ENCODE measurements at regions not wholly inside any gene's neighbourhood (a gene's known extent, or its start where the extent isn't known, plus 50 kb on each side); places are given as distances from the start of the nearest gene placed in this dataset.

DNA sequence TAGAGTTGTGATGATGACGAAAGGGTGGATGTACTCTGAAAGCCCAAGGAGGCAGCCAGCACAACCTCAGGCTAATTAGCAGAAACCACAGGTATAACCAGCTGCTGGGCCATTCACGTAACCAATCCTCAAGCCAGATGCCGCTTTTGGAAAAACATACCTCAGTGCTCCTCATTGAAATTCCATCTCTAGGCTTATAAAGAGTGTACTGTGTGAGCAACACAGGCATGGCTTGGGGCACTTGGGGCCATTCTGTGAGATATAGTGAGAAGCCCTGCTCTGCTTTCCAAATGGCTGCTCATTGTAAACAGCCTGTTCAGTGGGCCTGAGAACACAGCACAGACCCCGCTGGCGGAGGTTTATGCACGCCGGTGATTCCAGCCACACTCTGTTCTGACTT, 182.1 kb upstream of the HHIP start:
- no peak for DNase-seq (ENCODE audit: low spot score)

DNA sequence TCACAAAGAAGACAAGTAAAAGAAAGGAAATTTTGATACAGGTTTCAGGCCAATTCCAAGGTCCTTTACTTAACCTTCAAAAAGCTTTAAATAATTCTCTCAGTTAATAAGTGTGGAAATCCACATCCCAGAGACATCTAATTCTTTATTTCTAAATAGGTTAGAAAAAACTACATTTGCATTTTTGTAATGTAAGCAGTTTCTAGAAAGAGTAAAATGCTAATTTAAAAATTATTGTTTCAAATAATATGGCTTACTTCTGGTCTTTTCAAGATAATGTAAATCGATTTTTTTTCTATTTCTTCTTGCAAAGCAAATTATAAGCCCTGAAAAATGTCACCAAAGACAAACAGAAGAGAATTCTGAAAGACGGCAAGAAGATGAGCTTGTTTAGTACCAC, 180.4 kb upstream of the HHIP start:
- no peak for DNase-seq (ENCODE audit: low spot score)

DNA sequence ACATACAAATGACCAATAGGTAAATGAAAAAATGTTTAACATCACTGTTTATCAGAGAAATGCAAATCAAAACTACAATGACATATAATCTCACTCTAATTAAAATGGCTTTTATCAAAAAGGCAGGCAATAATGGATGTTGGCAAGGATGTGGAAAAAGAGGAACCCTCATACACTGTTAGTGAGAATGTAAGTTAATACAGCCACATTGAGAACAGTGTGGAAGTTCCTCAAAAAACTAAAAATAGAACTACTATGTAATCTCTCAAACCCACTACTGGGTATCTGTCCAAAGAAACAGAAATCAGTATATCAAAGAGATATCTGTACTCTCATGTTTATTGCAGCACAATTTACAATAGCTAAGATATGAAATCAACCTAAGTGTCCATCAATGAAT, 165.9 kb upstream of the HHIP start:
- no peak for DNase-seq (ENCODE audit: low spot score)

DNA sequence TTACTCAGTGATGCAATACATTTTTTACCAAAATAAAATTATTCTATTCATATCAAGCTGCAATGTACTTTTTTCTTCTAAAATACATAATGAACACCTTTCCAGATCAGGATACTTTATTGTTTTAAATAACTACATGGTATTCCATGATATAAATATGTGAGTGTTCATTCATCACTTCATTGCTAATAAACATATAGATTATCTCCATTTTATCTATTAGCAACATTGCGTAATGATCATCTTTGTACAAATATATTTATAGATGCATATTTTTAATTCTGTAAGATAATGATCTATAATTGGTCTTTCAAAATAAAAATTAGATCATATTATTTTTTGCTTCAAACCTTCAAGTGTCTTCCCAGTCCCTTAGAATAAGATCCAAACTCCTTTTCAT, 156.1 kb upstream of the HHIP start:
- no peak for DNase-seq (ENCODE audit: low spot score)

DNA sequence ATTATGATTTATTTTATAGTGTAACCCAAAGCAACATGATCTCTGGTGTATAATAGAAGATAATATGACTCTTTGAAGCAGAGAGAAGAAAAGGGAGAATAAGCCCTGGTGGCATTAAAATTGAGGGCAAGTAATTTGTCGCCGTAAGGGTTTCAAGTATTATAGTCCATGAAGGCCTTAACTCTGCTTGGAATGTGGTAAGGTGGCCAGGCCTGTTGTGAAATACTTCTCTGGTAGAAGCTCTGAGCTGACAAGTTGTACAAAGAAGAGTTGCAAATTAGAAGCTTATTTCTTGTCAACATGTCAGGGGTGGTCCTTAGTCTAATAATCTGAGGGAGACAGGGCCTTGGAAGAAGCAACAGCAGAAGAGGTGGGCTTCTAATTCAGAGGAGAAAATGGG, 151.7 kb upstream of the HHIP start:
- no peak for DNase-seq (ENCODE audit: low spot score)

DNA sequence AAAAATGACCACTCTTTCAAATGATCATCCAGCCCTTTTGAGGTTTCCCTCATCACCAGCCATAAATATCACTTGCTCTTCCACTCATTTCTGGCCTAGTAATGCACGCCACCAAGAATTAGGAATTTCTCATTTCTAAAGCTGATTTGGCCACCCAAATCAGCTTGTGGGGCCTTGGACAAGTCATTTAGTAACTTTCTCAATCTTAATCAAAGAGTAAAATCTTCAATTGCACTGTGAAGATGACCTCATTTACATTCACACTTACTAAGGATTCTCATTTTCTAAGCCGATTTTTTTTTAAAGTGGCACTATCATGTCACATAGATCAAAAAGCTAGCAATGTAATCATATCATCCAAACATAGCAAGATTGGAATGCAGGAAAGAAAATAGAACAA, 150.0 kb upstream of the HHIP start:
- DNase-seq (ENCODE audit: low spot score) = no peak

DNA sequence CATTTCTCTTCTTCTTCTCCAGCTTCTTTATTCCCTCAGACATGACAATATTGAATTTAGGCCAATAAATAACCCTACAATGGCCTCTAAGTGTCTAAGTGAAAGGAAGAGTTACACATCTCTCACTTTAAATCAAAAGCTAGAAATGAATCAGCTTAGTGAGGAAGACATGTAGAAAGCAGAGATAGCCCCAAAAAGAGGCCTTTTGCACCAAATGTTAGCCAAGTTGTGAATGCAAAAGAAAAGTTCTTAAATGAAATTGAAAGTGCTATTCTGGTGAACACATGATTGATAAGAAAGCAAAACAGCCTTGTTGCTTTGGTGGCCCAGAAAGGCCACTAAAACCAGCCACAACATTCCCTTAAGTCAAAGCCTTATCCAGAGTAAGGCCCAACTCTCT, 146.2 kb upstream of the HHIP start:
- DNase-seq (ENCODE audit: low spot score) = no peak

DNA sequence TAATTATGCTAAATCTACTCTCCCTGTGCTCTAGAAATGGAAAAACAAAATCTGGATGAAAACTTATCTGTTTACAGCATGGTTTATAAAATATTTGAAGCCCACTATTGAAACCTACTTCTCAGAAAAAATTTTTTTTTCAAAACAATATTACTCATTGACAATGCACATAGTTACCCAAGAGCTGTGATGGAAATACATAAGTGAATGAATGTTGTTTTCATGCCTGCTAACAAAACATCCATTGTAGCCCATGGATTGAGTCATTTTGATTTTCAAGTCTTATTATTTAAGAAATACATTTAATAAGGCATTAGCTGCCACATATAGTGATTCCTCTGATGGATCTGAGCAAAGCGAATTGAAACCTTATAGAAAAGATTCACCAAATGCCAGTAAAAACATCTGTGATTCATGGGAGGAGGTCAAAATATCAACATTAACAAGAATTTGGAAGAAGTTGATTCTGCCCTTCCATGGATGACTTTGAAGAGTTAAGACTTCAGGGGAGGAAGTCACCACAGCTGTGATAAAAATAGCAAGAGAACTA, 144.7 kb upstream of the HHIP start:
- DNase-seq (ENCODE audit: low spot score) = no peak

DNA sequence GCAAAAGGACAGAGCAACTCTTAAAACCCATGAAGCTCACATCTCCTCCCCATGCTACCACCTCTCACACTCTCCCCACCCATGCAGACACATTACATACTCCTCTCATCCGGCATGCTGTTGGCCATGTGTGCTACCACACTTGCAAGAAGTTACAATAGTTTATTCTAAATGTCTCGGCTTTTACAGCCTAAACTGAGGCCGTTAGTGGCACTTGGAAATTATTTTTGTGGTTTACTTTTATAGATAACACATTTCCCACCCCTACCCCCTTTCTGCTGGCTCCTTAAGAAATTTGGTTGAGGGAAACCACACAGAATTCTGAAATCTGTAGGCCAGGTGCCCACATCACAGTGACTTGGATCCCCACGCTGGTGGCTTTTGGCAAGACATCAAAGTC, 141.1 kb upstream of the HHIP start:
- no peak for DNase-seq (ENCODE audit: low spot score)

DNA sequence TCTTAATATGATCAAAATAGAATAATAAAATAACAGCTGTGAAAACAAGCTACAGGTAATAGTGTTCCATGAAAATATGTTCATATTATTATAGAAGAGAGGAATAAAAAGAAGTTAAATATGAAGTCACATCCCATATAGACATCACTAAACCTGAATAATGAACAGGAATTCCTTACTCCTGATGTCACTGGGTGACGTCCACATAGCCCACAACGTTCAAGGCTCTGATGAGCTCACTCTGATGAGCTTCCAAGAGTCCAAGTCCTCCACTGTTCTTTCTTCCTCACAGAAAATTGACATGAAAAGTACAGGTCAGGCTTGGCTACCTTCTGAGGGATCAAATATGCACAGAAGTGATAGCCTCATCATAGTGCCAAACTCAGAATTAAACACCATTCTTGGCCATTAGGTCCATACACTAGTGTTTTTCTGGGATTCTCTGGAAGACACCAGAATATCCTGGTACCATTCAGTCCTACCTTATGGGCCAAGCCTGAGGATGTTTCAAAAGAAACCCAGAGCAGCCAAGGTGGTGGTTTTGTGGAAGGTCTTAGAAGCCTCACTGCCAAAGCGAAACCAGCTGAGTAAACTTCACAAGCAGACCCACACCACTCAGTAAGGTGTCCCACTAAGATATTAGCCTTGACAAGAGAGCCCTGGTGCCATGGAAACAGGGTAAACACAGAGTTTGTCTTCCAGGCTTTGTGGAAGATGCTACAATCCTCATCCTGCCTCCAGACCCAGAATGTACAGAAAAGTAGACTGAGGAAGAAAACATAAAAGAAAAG, 138.4 kb upstream of the HHIP start:
- no peak for DNase-seq (ENCODE audit: low spot score)

DNA sequence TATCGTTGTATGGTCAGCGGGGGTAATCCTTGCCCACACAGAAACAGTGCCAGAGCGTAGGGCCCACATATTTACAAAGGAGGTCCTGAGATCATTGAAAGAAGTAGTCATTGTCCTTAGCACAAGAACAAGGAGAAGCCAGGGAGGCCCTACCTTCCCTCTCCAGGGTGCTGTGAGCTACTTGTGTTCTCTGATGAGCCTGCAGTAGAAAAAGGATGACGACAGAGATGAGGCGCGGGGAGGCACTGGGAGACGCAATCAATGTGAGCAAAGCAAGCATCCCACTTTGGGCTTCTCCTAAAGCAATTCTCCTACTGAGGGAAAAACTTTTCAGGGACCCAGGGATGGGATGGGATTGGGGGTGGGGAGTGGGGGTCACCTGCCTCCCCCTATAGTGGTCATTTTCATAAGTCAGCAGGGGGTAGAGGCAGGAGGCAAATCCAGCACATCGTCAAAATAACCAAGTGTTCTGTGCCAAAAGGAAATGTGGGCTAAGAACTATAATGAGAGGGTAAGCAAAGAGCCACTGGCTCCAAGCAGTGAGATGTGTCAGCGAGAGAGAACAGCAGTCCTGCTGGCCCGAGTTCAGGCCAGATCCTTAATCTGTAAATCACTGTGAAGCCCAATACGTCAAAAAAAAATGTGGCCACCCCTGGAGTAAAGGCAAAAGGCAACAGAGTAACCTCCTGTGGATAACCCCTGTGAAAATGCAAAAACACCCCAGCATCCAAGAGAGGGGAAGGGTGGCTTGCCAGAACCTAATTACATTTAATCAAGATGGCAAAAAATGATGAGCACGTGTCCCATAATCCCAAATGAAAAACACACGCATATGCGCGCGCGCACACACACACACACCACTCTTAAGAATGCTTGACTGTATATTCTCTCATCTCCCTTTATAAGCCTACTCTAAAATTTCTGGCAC, 136.6 kb upstream of the HHIP start:
- no peak for DNase-seq (ENCODE audit: low spot score)

DNA sequence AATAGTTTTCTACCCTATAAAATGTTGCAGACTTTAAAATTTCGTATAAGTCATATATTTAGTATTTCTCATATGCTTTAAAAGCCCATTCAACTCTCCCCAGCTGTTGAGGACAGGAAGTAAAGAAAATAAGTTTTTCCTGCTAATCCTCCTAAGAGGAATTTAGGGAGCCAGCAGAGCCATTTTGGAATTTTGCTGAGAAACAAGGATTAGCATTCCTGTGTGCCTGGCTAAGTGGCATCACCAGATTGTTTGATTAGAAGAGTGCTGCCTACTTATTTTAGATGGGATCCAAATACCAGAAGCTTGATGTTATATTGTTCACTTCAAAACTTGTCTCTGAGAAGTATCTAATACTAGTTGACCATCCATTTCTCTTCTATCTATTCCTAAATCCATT, 131.2 kb upstream of the HHIP start:
- DNase-seq (ENCODE audit: low spot score) = no peak

DNA sequence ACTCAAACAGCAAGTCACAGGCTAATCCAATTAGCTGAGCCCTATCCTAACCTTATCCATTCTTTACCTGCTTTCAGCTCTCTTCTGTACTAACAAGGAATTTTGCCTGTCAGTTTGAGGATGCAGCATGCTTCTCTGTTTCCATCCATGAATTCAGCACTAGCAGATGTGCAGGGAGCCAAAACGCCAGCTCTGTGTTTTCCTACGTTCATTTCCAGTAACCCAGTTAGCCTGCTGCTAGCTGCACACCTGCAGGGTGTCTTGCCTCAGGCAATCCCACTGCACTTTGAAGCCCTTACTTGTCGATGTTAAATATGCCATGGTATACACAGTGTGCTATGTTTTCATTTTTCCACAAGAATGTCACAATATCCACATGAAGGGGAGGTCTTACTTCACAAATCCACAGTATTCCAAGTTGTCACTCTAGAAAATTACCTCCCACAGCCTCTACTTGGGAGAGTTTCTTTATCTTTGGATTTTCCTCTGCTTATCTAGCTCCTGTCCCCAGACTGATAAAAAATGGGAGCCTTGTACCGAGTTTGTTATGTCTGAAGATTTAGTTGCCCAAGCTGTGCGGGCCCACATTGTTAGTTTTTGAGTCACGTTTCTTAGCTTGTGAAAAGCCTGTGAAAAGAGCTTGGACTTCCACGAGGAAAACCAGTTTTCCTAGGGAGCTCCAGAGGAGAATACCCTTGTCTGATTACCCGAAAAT, 127.6 kb upstream of the HHIP start:
- no peak for DNase-seq (ENCODE audit: low spot score)

DNA sequence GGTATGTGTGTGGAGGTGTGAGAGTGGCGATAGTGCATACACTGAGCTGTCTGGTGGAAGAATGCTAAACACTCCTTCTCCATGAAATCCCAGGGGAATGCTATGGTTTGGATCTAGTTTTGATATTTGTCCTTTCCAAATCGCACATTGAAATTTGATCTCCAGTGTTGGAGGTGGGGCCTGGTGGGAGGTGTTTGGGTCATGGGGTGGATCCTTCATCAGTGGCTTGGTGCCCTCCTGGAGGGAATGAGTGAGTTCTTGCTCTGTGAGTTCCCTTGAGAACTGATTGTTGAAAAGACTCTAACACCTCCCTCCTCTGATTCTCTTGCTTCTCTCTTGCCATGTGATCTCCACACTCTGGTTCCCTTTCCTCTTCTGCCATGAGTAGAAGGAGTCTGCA, 114.1 kb upstream of the HHIP start:
- DNase-seq (ENCODE audit: low spot score) = no peak

DNA sequence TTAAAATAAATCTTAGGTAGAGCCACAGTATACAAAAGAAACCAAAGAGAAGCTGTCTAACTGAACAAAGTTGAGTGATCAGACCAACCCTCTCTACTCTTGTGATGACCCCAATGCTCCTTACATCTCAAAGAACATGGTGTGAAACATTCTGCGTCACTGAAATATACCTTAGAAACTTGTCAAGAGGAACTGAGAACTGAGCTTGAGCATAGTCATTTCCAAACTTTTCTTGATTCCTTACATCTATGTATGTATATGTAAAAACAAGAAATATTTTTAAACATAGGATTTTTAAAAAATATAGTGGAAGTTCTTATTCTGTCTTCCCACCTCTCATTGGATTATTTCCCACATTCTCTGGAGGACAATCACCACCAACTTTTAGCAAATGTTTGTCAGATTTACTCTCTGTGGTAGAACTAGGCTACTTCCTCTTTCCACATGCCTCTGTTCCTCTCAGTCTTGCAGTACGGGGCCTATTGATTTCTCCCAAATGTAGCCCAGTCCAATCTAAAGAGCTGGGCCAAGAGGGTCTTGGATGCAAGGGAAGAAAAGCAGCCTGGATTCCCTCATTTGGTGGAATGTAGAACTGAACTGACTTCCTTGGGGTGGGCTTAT, 98.2 kb upstream of the HHIP start:
- no peak for DNase-seq (ENCODE audit: low spot score)

DNA sequence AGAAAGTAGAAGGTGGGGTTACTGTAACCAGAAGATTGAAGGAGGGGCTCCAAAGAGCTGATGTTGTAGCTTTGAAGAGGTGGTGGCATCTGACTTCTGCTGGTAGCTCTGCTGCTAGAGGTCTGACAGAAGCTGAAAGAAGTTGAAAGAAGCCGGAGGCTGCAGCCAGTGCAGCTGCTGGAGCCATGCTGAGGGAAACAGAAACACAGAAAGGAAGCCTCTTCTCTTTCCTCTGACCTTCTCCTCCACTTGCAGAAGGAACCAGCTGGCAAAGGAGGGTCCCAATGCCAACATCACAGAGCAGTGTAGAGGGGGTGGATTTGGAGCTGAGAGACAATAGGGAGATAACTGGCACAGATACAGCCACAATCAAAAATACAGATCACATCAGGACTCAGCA, 89.3 kb upstream of the HHIP start:
- DNase-seq (ENCODE audit: low spot score) = no peak

DNA sequence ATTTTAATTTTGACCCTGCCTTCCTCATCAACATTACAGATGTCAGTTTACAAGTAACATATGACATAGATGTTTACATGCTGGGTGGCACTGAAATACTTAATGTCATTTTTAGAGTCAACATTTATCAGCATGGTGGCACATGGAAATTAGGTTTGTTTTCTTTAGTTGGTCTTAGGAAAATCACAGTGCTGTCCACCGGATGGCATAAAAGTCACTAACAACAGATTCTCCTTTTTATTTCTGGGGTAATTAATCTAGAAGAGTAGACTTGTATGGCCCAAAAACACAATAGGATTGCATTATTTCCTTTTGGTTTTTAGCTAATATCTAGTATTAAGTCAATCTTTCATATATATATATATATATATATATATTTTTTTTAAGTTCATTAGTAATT, 88.6 kb upstream of the HHIP start:
- DNase-seq (ENCODE audit: low spot score) = no peak

DNA sequence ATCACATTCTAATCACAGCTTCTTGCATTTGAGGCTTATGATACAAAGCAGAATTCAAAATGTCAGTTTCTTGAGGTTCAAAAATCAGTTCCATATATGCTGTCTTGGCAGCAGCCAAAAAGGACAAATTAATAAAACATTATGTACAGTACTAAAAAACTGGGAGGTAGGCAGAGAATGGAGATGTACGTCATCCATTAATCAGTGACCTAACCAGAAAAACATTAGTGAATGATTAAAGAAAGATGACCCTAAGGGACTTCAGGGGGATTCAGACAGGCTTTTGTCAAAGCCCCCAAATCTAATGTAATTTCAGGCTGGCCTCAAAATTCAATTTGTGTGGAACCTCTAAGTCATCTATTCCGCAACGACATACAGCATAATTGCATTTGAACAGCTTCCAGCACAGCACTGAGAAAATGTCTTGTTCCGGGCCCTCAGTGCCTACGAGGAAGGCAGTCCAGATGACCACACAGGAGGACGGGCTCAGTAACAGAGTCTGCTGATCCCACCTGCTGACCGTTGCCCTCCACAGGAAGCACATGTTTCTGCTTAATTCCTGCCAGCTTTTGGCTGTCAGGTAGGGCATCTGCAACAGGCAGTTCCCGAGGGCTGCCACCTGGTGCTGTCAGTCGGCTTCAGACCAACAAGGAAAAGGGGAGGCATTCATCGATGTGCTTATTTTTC, 83.8 kb upstream of the HHIP start:
- DNase-seq (ENCODE audit: low spot score) = no peak

DNA sequence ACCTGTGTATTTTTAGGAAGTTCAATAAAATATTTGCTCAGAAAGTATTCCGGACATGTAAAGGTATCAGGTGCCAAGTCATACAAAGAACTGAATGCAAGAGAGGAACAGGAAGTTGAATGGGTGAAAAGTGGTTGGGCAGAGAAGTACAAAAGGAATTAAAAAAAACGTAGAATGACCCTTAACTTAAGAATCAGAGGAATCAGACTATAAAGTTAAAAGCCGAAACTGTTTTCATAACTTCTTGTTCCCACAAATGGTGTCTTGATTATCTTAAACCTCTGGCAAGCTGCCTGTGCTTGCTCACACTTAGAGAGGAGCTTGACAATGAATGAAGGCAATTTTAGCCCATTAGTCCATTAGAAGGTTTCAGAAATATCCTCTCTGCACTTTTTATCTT, 81.6 kb upstream of the HHIP start:
- no peak for DNase-seq (ENCODE audit: low spot score)

DNA sequence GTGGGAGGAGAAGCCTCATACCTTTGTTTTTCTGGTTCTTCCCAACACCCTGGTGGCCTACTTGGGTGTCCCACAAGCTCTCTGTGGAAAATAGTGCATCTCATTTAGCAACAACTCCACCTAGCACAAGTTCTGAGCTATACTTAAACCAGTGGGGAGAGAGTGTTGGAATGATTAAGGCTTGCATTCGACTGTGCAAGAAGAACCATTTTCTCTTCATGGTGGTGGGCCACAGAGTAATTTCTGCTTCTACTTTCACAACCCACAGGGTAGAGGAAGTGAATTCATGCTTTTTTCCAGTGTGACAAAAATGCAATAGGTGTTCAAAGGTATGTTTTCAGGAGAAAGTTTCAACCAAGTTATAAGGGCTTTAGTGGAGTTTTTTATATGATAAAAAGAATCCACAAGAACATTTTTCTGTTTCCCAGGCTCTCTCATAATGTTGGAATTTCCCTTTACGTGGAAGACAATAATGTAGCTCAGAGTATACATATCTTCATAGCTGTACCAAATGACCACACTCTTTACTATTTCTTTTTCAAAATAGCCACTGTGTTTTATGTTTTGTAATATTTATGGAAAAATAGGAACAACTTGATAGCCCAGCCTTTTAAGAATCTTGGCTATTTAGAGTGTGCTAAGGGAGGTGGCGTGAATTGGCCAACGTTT, 80.3 kb upstream of the HHIP start:
- DNase-seq (ENCODE audit: low spot score) = no peak

DNA sequence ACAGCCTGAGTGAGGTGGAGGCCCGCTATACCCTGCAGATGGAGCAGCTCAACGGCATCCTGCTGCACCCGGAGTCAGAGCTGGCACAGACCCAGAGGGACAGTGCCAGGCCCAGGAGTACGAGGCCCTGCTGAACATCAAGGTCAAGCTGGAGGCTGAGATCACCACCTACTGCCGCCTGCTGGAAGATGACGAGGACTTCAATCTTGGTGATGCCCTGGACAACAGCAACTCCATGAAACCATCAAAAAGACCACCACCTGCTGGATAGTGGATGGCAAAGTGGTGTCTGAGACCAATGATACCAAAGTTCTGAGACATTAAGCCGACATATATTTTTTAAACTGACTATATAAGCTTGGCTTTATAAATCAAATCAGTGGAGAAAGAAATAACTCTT, 73.3 kb upstream of the HHIP start:
- no peak for DNase-seq (ENCODE audit: low spot score)
